ENCODE measurements at regions not wholly inside any gene's neighbourhood (a gene's known extent, or its start where the extent isn't known, plus 50 kb on each side); places are given as distances from the start of the nearest gene placed in this dataset.

GRCh38 chr1:115524236-115524635 is 117.5 kb upstream of the VANGL1 start:
- no peak for TF ChIP-seq POLR2AphosphoS5 (IDR thresholded peaks at IDR 0.05)
- TF ChIP-seq, protein P1, sequence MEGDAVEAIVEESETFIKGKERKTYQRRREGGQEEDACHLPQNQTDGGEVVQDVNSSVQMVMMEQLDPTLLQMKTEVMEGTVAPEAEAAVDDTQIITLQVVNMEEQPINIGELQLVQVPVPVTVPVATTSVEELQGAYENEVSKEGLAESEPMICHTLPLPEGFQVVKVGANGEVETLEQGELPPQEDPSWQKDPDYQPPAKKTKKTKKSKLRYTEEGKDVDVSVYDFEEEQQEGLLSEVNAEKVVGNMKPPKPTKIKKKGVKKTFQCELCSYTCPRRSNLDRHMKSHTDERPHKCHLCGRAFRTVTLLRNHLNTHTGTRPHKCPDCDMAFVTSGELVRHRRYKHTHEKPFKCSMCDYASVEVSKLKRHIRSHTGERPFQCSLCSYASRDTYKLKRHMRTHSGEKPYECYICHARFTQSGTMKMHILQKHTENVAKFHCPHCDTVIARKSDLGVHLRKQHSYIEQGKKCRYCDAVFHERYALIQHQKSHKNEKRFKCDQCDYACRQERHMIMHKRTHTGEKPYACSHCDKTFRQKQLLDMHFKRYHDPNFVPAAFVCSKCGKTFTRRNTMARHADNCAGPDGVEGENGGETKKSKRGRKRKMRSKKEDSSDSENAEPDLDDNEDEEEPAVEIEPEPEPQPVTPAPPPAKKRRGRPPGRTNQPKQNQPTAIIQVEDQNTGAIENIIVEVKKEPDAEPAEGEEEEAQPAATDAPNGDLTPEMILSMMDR (IDR thresholded peaks at IDR 0.05) = no peak
